HL-60 (cell line): ENCODE measurements at regions not wholly inside any gene's neighbourhood (a gene's known extent, or its start where the extent isn't known, plus 50 kb on each side); places are given as distances from the start of the nearest gene placed in this dataset.

Source experiments
- CTCF ChIP-seq: IDR thresholded peaks from one replicate; pipeline ENCODE4 v1.5.1; 2011; ENCODE audit warnings: low read length, control low read depth, inconsistent platforms; ENCODE audit not compliant: insufficient read depth
- REST ChIP-seq: IDR thresholded peaks from 2 replicates; pipeline ENCODE4 v1.6.1; 2012; ENCODE audit warnings: low read depth; ENCODE audit not compliant: insufficient replicate concordance

- TF ChIP-seq CTCF (no peak), REST (no peak)
These were observed 593.2 kb downstream of the ELAVL2 start for GRCh38 chr9:23232831-23233230.
